Neural progenitor cell (in vitro differentiated cells): ENCODE measurements at regions not wholly inside any gene's neighbourhood (a gene's known extent, or its start where the extent isn't known, plus 50 kb on each side); places are given as distances from the start of the nearest gene placed in this dataset.

Experiments
- EZH2 ChIP-seq: fragments of 200-600 bp; sonication (generic); IDR thresholded peaks from 2 replicates; pipeline ENCODE4 v1.6.1; 2017; ENCODE audit warnings: antibody characterized with exemption, mild to moderate bottlenecking, moderate library complexity
- EZH2phosphoT487 ChIP-seq: fragments of 200-600 bp; sonication (generic); IDR thresholded peaks from 2 replicates; pipeline ENCODE4 v1.6.1; 2017; ENCODE audit warnings: antibody characterized with exemption
- TF ChIP-seq, protein P1 (sequence below): fragments of 200-600 bp; sonication (generic); IDR thresholded peaks from 2 replicates; pipeline ENCODE4 v1.5.1; 2017; ENCODE audit warnings: antibody characterized with exemption, mild to moderate bottlenecking

DNA sequence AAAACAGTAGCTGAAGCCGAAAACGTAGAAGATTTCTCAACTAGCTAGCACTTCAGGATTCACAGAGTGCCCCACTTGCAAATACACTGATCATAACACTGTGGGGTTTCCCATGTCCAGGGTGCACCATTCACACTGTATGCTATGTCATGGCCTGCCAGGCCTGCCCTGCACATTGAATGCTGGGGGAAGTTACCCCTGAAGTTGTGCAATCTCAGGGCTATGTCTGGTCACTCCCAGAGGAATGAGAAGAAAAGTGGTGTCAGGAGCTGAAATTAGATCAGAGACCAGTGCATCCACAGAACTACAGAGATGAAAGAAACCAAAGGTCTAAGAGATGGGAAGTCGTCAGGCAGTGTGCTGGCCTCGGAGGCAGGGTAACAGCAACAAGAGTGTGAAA lies 196.8 kb downstream of the RAP2A start:
- TF ChIP-seq, protein P1, sequence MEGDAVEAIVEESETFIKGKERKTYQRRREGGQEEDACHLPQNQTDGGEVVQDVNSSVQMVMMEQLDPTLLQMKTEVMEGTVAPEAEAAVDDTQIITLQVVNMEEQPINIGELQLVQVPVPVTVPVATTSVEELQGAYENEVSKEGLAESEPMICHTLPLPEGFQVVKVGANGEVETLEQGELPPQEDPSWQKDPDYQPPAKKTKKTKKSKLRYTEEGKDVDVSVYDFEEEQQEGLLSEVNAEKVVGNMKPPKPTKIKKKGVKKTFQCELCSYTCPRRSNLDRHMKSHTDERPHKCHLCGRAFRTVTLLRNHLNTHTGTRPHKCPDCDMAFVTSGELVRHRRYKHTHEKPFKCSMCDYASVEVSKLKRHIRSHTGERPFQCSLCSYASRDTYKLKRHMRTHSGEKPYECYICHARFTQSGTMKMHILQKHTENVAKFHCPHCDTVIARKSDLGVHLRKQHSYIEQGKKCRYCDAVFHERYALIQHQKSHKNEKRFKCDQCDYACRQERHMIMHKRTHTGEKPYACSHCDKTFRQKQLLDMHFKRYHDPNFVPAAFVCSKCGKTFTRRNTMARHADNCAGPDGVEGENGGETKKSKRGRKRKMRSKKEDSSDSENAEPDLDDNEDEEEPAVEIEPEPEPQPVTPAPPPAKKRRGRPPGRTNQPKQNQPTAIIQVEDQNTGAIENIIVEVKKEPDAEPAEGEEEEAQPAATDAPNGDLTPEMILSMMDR: no peak
- TF ChIP-seq EZH2phosphoT487 (no peak), EZH2 (no peak)
